ENCODE measurements at regions not wholly inside any gene's neighbourhood (a gene's known extent, or its start where the extent isn't known, plus 50 kb on each side); places are given as distances from the start of the nearest gene placed in this dataset.

DNA sequence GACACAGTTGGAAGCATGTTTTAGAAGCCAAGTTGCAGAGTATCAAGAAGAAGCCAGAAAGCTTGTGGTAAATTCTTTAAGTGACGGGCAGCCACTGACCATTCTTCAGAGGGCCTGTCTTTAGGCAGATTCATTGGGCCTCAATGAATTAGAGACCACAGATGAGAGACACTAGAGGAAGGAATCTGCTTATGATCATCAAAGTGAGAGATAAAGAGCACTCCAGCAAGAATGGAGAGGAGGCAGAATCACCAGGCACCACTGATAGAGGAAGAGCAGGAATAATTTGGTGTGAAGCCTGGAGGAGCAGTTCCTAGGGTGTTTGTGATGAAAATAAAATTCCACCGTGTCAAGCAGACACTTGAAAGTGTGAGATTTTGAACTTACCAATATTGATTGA is 365.9 kb upstream of the SLC30A5 start:
- Mint-ChIP-seq H3K9me3 (no peaks in the 10 kb centered on the region), H3K36me3 (ENCODE audit: low read depth) (no peaks in the 10 kb centered on the region), H3K4me1 (peaks cover 5% of the 10 kb centered on the region), H3K27me3 (ENCODE audit: insufficient read depth) (no peaks in the 10 kb centered on the region), H3K27ac (no peak overlapping the region), H3K4me3 (no peak overlapping the region)
- Histone ChIP-seq H3K27ac (ENCODE audit: low read depth, low read length) (no peak overlapping the region), H3K4me3 (ENCODE audit: low read length) (no peak overlapping the region), H3K36me3 (ENCODE audit: control insufficient read depth, insufficient read depth, low read length) (no peaks in the 10 kb centered on the region), H3K9ac (ENCODE audit: extremely low read depth, low read length, poor library complexity, severe bottlenecking) (no peak overlapping the region), H3K4me1 (ENCODE audit: control insufficient read depth, insufficient read depth, low read length) (peaks cover 5% of the 10 kb centered on the region), H3K27me3 (ENCODE audit: control insufficient read depth, insufficient read depth, low read length, poor library complexity, severe bottlenecking) (no peaks in the 10 kb centered on the region), H3K9me3 (ENCODE audit: control insufficient read depth, low read length) (no peaks in the 10 kb centered on the region)
- WGBS, 2 experiments (ENCODE audit: insufficient coverage in 1 of 2, insufficient read length in 1 of 2), result 87 to 96% methylated on average over 2 of the region's 2 CpGs
- DNase-seq, result no peak
- TF ChIP-seq, protein P1, sequence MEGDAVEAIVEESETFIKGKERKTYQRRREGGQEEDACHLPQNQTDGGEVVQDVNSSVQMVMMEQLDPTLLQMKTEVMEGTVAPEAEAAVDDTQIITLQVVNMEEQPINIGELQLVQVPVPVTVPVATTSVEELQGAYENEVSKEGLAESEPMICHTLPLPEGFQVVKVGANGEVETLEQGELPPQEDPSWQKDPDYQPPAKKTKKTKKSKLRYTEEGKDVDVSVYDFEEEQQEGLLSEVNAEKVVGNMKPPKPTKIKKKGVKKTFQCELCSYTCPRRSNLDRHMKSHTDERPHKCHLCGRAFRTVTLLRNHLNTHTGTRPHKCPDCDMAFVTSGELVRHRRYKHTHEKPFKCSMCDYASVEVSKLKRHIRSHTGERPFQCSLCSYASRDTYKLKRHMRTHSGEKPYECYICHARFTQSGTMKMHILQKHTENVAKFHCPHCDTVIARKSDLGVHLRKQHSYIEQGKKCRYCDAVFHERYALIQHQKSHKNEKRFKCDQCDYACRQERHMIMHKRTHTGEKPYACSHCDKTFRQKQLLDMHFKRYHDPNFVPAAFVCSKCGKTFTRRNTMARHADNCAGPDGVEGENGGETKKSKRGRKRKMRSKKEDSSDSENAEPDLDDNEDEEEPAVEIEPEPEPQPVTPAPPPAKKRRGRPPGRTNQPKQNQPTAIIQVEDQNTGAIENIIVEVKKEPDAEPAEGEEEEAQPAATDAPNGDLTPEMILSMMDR (conservative IDR thresholded peaks at IDR 0.05), result no peak

DNA sequence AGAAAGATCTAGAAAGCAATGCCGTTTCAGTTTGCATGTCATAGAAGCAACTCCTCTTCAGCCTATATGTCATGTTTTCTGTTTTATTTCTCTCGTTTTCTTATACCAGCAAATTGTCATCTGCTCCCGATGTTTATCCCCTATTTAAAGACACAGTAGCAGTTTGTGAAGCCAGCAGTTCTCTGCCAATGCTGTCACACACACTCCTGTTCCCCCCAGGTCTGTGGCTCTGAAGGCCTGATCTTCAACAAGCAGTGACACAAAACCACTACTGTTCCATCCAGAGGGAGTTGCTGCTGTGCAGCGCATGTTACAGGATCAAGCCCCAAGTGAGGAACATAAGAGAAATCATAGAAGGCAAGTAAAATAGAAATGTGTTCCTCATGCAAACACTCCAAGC is 364.1 kb upstream of the SLC30A5 start:
- Mint-ChIP-seq H3K27ac (no peak overlapping the region), H3K27me3 (ENCODE audit: insufficient read depth) (no peaks in the 10 kb centered on the region), H3K9me3 (no peaks in the 10 kb centered on the region), H3K4me1 (peaks cover 5% of the 10 kb centered on the region), H3K4me3 (no peak overlapping the region), H3K36me3 (ENCODE audit: low read depth) (no peaks in the 10 kb centered on the region)
- no peak for DNase-seq
- Histone ChIP-seq H3K27me3 (ENCODE audit: control insufficient read depth, insufficient read depth, low read length, poor library complexity, severe bottlenecking) (no peaks in the 10 kb centered on the region), H3K36me3 (ENCODE audit: control insufficient read depth, insufficient read depth, low read length) (no peaks in the 10 kb centered on the region), H3K27ac (ENCODE audit: low read depth, low read length) (no peak overlapping the region), H3K4me1 (ENCODE audit: control insufficient read depth, insufficient read depth, low read length) (peaks cover 5% of the 10 kb centered on the region), H3K9me3 (ENCODE audit: control insufficient read depth, low read length) (no peaks in the 10 kb centered on the region), H3K9ac (ENCODE audit: extremely low read depth, low read length, poor library complexity, severe bottlenecking) (no peak overlapping the region), H3K4me3 (ENCODE audit: low read length) (no peak overlapping the region)
- 77 to 82% methylated on average over 3 to 4 of the region's 4 CpGs for WGBS, 2 experiments (ENCODE audit: insufficient coverage in 1 of 2, insufficient read length in 1 of 2)
- TF ChIP-seq, protein P1 (conservative IDR thresholded peaks at IDR 0.05), result no peak

GRCh38 chr5:68730220-68730978 is 363.4 kb upstream of the SLC30A5 start:
- peaks cover 5% of the 10 kb centered on the region for H3K4me1 Mint-ChIP-seq
- DNase-seq, result no peak
- no peaks in the 10 kb centered on the region for H3K27me3 Mint-ChIP-seq (ENCODE audit: insufficient read depth)
- Histone ChIP-seq H3K36me3 (ENCODE audit: control insufficient read depth, insufficient read depth, low read length) (no peaks in the 10 kb centered on the region), H3K27ac (ENCODE audit: low read depth, low read length) (peak overlapping the region; percentile 7), H3K4me1 (ENCODE audit: control insufficient read depth, insufficient read depth, low read length) (peaks cover 5% of the 10 kb centered on the region), H3K4me3 (ENCODE audit: low read length) (no peak overlapping the region), H3K9me3 (ENCODE audit: control insufficient read depth, low read length) (no peaks in the 10 kb centered on the region), H3K9ac (ENCODE audit: extremely low read depth, low read length, poor library complexity, severe bottlenecking) (no peak overlapping the region), H3K27me3 (ENCODE audit: control insufficient read depth, insufficient read depth, low read length, poor library complexity, severe bottlenecking) (no peaks in the 10 kb centered on the region)
- H3K4me3 Mint-ChIP-seq, result no peak overlapping the region
- H3K36me3 Mint-ChIP-seq (ENCODE audit: low read depth), result no peaks in the 10 kb centered on the region
- no peak overlapping the region for H3K27ac Mint-ChIP-seq
- TF ChIP-seq, protein P1 (conservative IDR thresholded peaks at IDR 0.05), result no peak
- 72 to 80% methylated on average over 3 to 7 of the region's 7 CpGs for WGBS, 2 experiments (ENCODE audit: insufficient coverage in 1 of 2, insufficient read length in 1 of 2)
- no peaks in the 10 kb centered on the region for H3K9me3 Mint-ChIP-seq
